GM23248 (cell line): ENCODE measurements at regions not wholly inside any gene's neighbourhood (a gene's known extent, or its start where the extent isn't known, plus 50 kb on each side); places are given as distances from the start of the nearest gene placed in this dataset.
A peak's percentile ranks its signal among the peaks of the same experiment; 100 is the strongest.

ENCODE experiments used
- DNase-seq: peaks from one replicate; pipeline ENCODE4 v3.0.0-alpha.2; 2015
- H2AFZ ChIP-seq: fragments of 200-600 bp; sonication (generic); 2 replicates; pipeline ENCODE4 v1.6.1; 2016; ENCODE audit warnings: antibody characterized with exemption
- H3F3A ChIP-seq: fragments of 200-600 bp; sonication (generic); 2 replicates; pipeline ENCODE4 v1.6.1; 2016; ENCODE audit warnings: mild to moderate bottlenecking, antibody characterized with exemption, mixed run types; ENCODE audit not compliant: insufficient read depth
- H3K27ac ChIP-seq: fragments of 200-600 bp; sonication (generic); 2 replicates; pipeline ENCODE4 v1.5.1; 2016; ENCODE audit warnings: mild to moderate bottlenecking
- H3K27me3 ChIP-seq: fragments of 200-600 bp; sonication (generic); replicated peaks from 2 replicates; pipeline ENCODE4 v1.6.1; 2016; ENCODE audit warnings: mild to moderate bottlenecking; ENCODE audit not compliant: insufficient read depth
- H3K36me3 ChIP-seq: fragments of 200-600 bp; sonication (generic); 2 replicates; pipeline ENCODE4 v1.6.1; 2016; ENCODE audit warnings: low read depth, mild to moderate bottlenecking
- H3K4me1 ChIP-seq: fragments of 200-600 bp; sonication (generic); 2 replicates; pipeline ENCODE4 v1.6.1; 2016; ENCODE audit warnings: mild to moderate bottlenecking; ENCODE audit not compliant: insufficient read depth
- H3K4me2 ChIP-seq: fragments of 200-600 bp; sonication (generic); one replicate; pipeline ENCODE4 v1.6.1; 2016; ENCODE audit warnings: mild to moderate bottlenecking; ENCODE audit not compliant: unreplicated experiment
- H3K4me3 ChIP-seq: fragments of 200-600 bp; sonication (generic); 2 replicates; pipeline ENCODE4 v1.5.1; 2016; ENCODE audit warnings: mild to moderate bottlenecking
- H3K79me2 ChIP-seq: fragments of 200-600 bp; sonication (generic); 2 replicates; pipeline ENCODE4 v1.6.1; 2016; ENCODE audit warnings: mild to moderate bottlenecking; ENCODE audit not compliant: insufficient read depth
- H3K9ac ChIP-seq: fragments of 200-600 bp; sonication (generic); 2 replicates; pipeline ENCODE4 v1.6.1; 2016; ENCODE audit warnings: mild to moderate bottlenecking
- H3K9me2 ChIP-seq: fragments of 200-600 bp; sonication (generic); 2 replicates; pipeline ENCODE4 v1.6.1; 2016; ENCODE audit warnings: mixed run types, mild to moderate bottlenecking, moderate library complexity; ENCODE audit not compliant: insufficient read depth
- H3K9me3 ChIP-seq: fragments of 200-600 bp; sonication (generic); one replicate; pipeline ENCODE4 v1.6.1; 2017; ENCODE audit warnings: low read depth
- H4K20me1 ChIP-seq: fragments of 200-600 bp; sonication (generic); 2 replicates; pipeline ENCODE4 v1.6.0; 2016; ENCODE audit not compliant: insufficient read depth
- EZH2 ChIP-seq: fragments of 200-600 bp; sonication (generic); IDR thresholded peaks from 2 replicates; pipeline ENCODE4 v1.6.1; 2018; ENCODE audit warnings: antibody characterized with exemption, mild to moderate bottlenecking; ENCODE audit not compliant: insufficient read depth, poor library complexity, severe bottlenecking
- EZH2phosphoT487 ChIP-seq: fragments of 200-600 bp; sonication (generic); IDR thresholded peaks from 2 replicates; pipeline ENCODE4 v1.6.1; 2018; ENCODE audit warnings: antibody characterized with exemption, moderate library complexity, mild to moderate bottlenecking, low read depth; ENCODE audit not compliant: insufficient read depth
- WGBS, 2 experiments: methylation state at CpG; one replicate each; pipeline ENCODE4 v1.1.6; 2015 to 2017; ENCODE audit warnings: low lambda C conversion rate in 2 of 2, low coverage in 1 of 2; ENCODE audit errors: missing lambda C conversion rate in 2 of 2; 5-methylcytosine and 5-hydroxymethylcytosine counted together
- in situ Hi-C: fragments of 300-500 bp; cut with MboI; formaldehyde crosslinking; loops from 2 replicates; pipeline ENCODE4 v1.15.0; 2020

- WGBS, 2 experiments = 52 to 62% methylated on average over 5 of the region's 5 CpGs
- in situ Hi-C loops = no loop called here
Measured at GRCh38 chr1:106926803-106927582, 129.5 kb upstream of the PRMT6 start.

GRCh38 chr1:106937104-106937503 is 119.4 kb upstream of the PRMT6 start:
- H3K79me2 ChIP-seq = no peaks in the 10 kb centered on the region
- peak overlapping the region; percentile 30 for H2AFZ ChIP-seq
- no peaks in the 10 kb centered on the region for H3K27me3 ChIP-seq
- H3K27ac ChIP-seq = peak overlapping the region; percentile 44
- TF ChIP-seq EZH2 (no peak), EZH2phosphoT487 (no peak)
- in situ Hi-C loops = no loop called here
- peak overlapping the region; percentile 11 for H3K4me2 ChIP-seq
- no peak overlapping the region for H3K4me3 ChIP-seq
- peaks cover 19% of the 10 kb centered on the region for H3F3A ChIP-seq
- 1 to 2% methylated on average over 3 of the region's 3 CpGs for WGBS, 2 experiments
- no peaks in the 10 kb centered on the region for H3K9me3 ChIP-seq
- DNase-seq = peak; percentile 91
- no peak overlapping the region for H3K9ac ChIP-seq
- peaks cover 15% of the 10 kb centered on the region for H3K4me1 ChIP-seq
- H4K20me1 ChIP-seq = no peaks in the 10 kb centered on the region
- 0 out of 2 replicates have a peak, but pooled peaks cover 5% of the 10 kb centered on the region for H3K9me2 ChIP-seq
- H3K36me3 ChIP-seq = no peaks in the 10 kb centered on the region

More at GRCh38 chr1:106926803-106927582, 129.5 kb upstream of the PRMT6 start:
- Histone ChIP-seq H3K79me2 (no peaks in the 10 kb centered on the region), H2AFZ (peak overlapping the region; percentile 11; the same call in 1 of the 2 replicates), H3K9ac (no peak overlapping the region), H3K27me3 (no peaks in the 10 kb centered on the region), H3K27ac (no peak overlapping the region), H3K4me1 (peaks cover 18% of the 10 kb centered on the region), H3K9me3 (no peaks in the 10 kb centered on the region), H3F3A (peaks cover 8% of the 10 kb centered on the region), H3K4me3 (no peak overlapping the region), H3K9me2 (peaks cover 3% of the 10 kb centered on the region; the same call in 1 of the 2 replicates), H4K20me1 (no peaks in the 10 kb centered on the region), H3K36me3 (no peaks in the 10 kb centered on the region), H3K4me2 (no peak overlapping the region)
- peak; percentile 54 for DNase-seq
- TF ChIP-seq EZH2 (no peak), EZH2phosphoT487 (no peak)

- H2AFZ ChIP-seq = no peak overlapping the region
- H3K9me3 ChIP-seq = no peaks in the 10 kb centered on the region
- no peak for DNase-seq
- no peaks in the 10 kb centered on the region for H3K36me3 ChIP-seq
- in situ Hi-C loops = no loop called here
- no peaks in the 10 kb centered on the region for H3K9me2 ChIP-seq
- H3K4me1 ChIP-seq = no peaks in the 10 kb centered on the region
- no peak overlapping the region for H3K9ac ChIP-seq
- H3K27me3 ChIP-seq = no peaks in the 10 kb centered on the region
- H3K79me2 ChIP-seq = no peaks in the 10 kb centered on the region
- H3F3A ChIP-seq = no peaks in the 10 kb centered on the region
- H3K27ac ChIP-seq = no peak overlapping the region
- no peaks in the 10 kb centered on the region for H4K20me1 ChIP-seq
- no peak overlapping the region for H3K4me3 ChIP-seq
- H3K4me2 ChIP-seq = no peak overlapping the region
- TF ChIP-seq EZH2phosphoT487 (no peak), EZH2 (no peak)
- 27 to 41% methylated on average over 2 of the region's 2 CpGs for WGBS, 2 experiments
Measured at GRCh38 chr1:106944721-106945120, 111.8 kb upstream of the PRMT6 start.

GRCh38 chr1:106952776-106953175 is 103.7 kb upstream of the PRMT6 start:
- DNase-seq = peak; percentile 66
- WGBS, 2 experiments = 7 to 18% methylated on average over 1 of the region's 1 CpG
- Histone ChIP-seq H4K20me1 (no peaks in the 10 kb centered on the region), H3K9ac (no peak overlapping the region), H3K79me2 (no peaks in the 10 kb centered on the region), H3K27ac (no peak overlapping the region), H3K4me2 (no peak overlapping the region), H2AFZ (no peak overlapping the region), H3F3A (no peaks in the 10 kb centered on the region), H3K9me2 (peaks cover 3% of the 10 kb centered on the region; the same call in 1 of the 2 replicates), H3K36me3 (no peaks in the 10 kb centered on the region), H3K27me3 (no peaks in the 10 kb centered on the region), H3K4me3 (no peak overlapping the region), H3K4me1 (peaks cover 23% of the 10 kb centered on the region; the same call in 1 of the 2 replicates), H3K9me3 (no peaks in the 10 kb centered on the region)
- in situ Hi-C loops = no loop called here
- TF ChIP-seq EZH2 = no peak
- no peak for TF ChIP-seq EZH2phosphoT487
